Esophagus muscularis mucosa (tissue), 4 donors: ENCODE measurements at regions not wholly inside any gene's neighbourhood (a gene's known extent, or its start where the extent isn't known, plus 50 kb on each side); places are given as distances from the start of the nearest gene placed in this dataset.

Source experiments
- DNase-seq: peaks from one replicate; pipeline ENCODE4 v3.0.0-alpha.2; 2017; ENCODE audit errors: extremely low spot score
- H3K27ac ChIP-seq, 4 donors: fragments of 200-600 bp; sonication (generic); replicated peaks in 1 of 4; 1 replicate in 3 of 4; 2 replicates in 1 of 4; pipeline ENCODE4 v1.5.1; 2016 to 2019; ENCODE audit warnings: mild to moderate bottlenecking in 1 of 4
- H3K27me3 ChIP-seq, 4 donors: fragments of 200-600 bp; sonication (generic); one replicate each; pipeline versions ENCODE4 v1.5.1 to v1.6.0; 2016 to 2019
- H3K36me3 ChIP-seq, 4 donors: fragments of 200-600 bp; sonication (generic); one replicate each; pipeline ENCODE4 v1.5.1; 2016 to 2019
- H3K4me1 ChIP-seq, 4 donors: fragments of 200-600 bp; sonication (generic); one replicate each; pipeline ENCODE4 v1.5.1; 2016 to 2019
- H3K4me3 ChIP-seq, 4 donors: fragments of 200-600 bp; sonication (generic); 1 replicate in 2 of 4; 2 replicates in 2 of 4; pipeline ENCODE4 v1.5.1; 2016 to 2019; ENCODE audit warnings: mild to moderate bottlenecking in 4 of 4, moderate library complexity in 1 of 4
- H3K9me3 ChIP-seq, 4 donors: fragments of 200-600 bp; sonication (generic); 1 replicate in 3 of 4; 2 replicates in 1 of 4; pipeline ENCODE4 v1.5.1; 2016 to 2019
- CTCF ChIP-seq, 3 experiments: fragments of 200-600 bp in 2 of 3; fragments of 450-650 bp in 1 of 3; sonication (generic) in 2 of 3; IDR thresholded peaks; one replicate each; pipeline ENCODE4 v1.5.1; 2017 to 2019; ENCODE audit warnings: antibody characterized with exemption in 3 of 3, mild to moderate bottlenecking in 2 of 3, moderate library complexity in 1 of 3
- EP300 ChIP-seq: sonication (generic); formaldehyde crosslinking; IDR thresholded peaks from one replicate; pipeline ENCODE4 v1.6.1; 2017; ENCODE audit warnings: antibody characterized with exemption
- POLR2A ChIP-seq: fragments of 450-650 bp; IDR thresholded peaks from one replicate; pipeline ENCODE4 v1.6.1; 2017; ENCODE audit warnings: antibody characterized with exemption, moderate library complexity, mild to moderate bottlenecking, low read depth
- POLR2AphosphoS5 ChIP-seq, 2 donors: sonication (generic); formaldehyde crosslinking; IDR thresholded peaks; one replicate each; pipeline ENCODE4 v1.6.1; 2017; ENCODE audit warnings: antibody characterized with exemption in 2 of 2
- WGBS: methylation state at CpG from one replicate; pipeline ENCODE4 v1.1.5; 2018; 5-methylcytosine and 5-hydroxymethylcytosine counted together
- intact Hi-C: fragments of 100-400 bp; cut with DNase I; formaldehyde crosslinking; loops from one replicate; pipeline ENCODE4 v1.15.1; 2023

- H3K27ac ChIP-seq = no peak overlapping the region
- no peak for DNase-seq
- intact Hi-C loops = no loop called here
- TF ChIP-seq POLR2AphosphoS5 (IDR thresholded peaks at IDR 0.05) = no peak
- no peak for TF ChIP-seq POLR2A
- no peak for TF ChIP-seq CTCF (IDR thresholded peaks at IDR 0.05)
- no peak for TF ChIP-seq EP300
- H3K9me3 ChIP-seq = peaks cover 0 to 4% (median 0%) of the 10 kb centered on the region in 4 donors
- peaks cover 0 to 4% (median 2%) of the 10 kb centered on the region in 4 donors for H3K4me1 ChIP-seq
- no peaks in the 10 kb centered on the region for H3K36me3 ChIP-seq
- no peak overlapping the region for H3K4me3 ChIP-seq
- 93% methylated on average over 6 of the region's 6 CpGs for WGBS
- H3K27me3 ChIP-seq = no peaks in the 10 kb centered on the region
These were observed 121.7 kb downstream of the MN1 start for GRCh38 chr22:27679693-27680488.

GRCh38 chr22:27680636-27681035 is 120.9 kb downstream of the MN1 start:
- Histone ChIP-seq H3K9me3 (peaks cover 0 to 4% (median 0%) of the 10 kb centered on the region in 4 donors), H3K36me3 (no peaks in the 10 kb centered on the region), H3K27ac (no peak overlapping the region), H3K4me1 (peaks cover 4 to 12% (median 9%) of the 10 kb centered on the region in 4 donors), H3K27me3 (no peaks in the 10 kb centered on the region), H3K4me3 (no peak overlapping the region)
- 96% methylated on average over 7 of the region's 7 CpGs for whole genome bisulfite sequencing
- intact Hi-C loops = no loop called here
- no peak for DNase-seq
- TF ChIP-seq POLR2A (no peak), EP300 (no peak), CTCF (IDR thresholded peaks at IDR 0.05) (no peak), POLR2AphosphoS5 (IDR thresholded peaks at IDR 0.05) (no peak)

- Histone ChIP-seq H3K4me3 (no peak overlapping the region), H3K36me3 (no peaks in the 10 kb centered on the region), H3K27ac (no peak overlapping the region), H3K9me3 (peaks cover 0 to 4% (median 0%) of the 10 kb centered on the region in 4 donors), H3K27me3 (no peaks in the 10 kb centered on the region), H3K4me1 (peaks cover 8 to 16% (median 12%) of the 10 kb centered on the region in 4 donors)
- 95% methylated on average over 3 of the region's 3 CpGs for WGBS
- no peak for TF ChIP-seq POLR2AphosphoS5 (IDR thresholded peaks at IDR 0.05)
- no peak for TF ChIP-seq CTCF (IDR thresholded peaks at IDR 0.05)
- TF ChIP-seq POLR2A = no peak
- TF ChIP-seq EP300 = no peak
- intact Hi-C loops = no loop called here
- no peak for DNase-seq
These were observed 120.5 kb downstream of the MN1 start for GRCh38 chr22:27681037-27681436.

- Histone ChIP-seq H3K4me1 (peaks cover 22 to 29% (median 25%) of the 10 kb centered on the region in 4 donors), H3K9me3 (no peaks in the 10 kb centered on the region), H3K4me3 (no peak overlapping the region), H3K27ac (no peak overlapping the region), H3K36me3 (no peaks in the 10 kb centered on the region), H3K27me3 (no peaks in the 10 kb centered on the region)
- intact Hi-C loops = no loop called here
- TF ChIP-seq CTCF (IDR thresholded peaks at IDR 0.05) (no peak), POLR2A (no peak), EP300 (no peak), POLR2AphosphoS5 (IDR thresholded peaks at IDR 0.05) (no peak)
- no peak for DNase-seq
- 67% methylated on average over 9 of the region's 9 CpGs for WGBS
These were observed 119.1 kb downstream of the MN1 start for GRCh38 chr22:27682437-27682836.
